BLaER1 (cell line): ENCODE measurements at regions not wholly inside any gene's neighbourhood (a gene's known extent, or its start where the extent isn't known, plus 50 kb on each side); places are given as distances from the start of the nearest gene placed in this dataset.

ENCODE experiments used
- H3K27ac ChIP-seq: shearing (Covaris generic); formaldehyde crosslinking; 2 replicates; pipeline ENCODE4 v1.8.1; 2022
- H3K27me3 ChIP-seq: shearing (Covaris generic); formaldehyde crosslinking; 2 replicates; pipeline ENCODE4 v1.8.1; 2022
- H3K36me3 ChIP-seq: shearing (Covaris generic); formaldehyde crosslinking; 2 replicates; pipeline ENCODE4 v1.8.1; 2022
- H3K4me1 ChIP-seq: shearing (Covaris generic); formaldehyde crosslinking; 2 replicates; pipeline ENCODE4 v1.8.1; 2022
- H3K4me2 ChIP-seq: shearing (Covaris generic); formaldehyde crosslinking; 2 replicates; pipeline ENCODE4 v1.8.1; 2022
- H3K4me3 ChIP-seq: shearing (Covaris generic); formaldehyde crosslinking; 2 replicates; pipeline ENCODE4 v1.8.1; 2022
- H3K9ac ChIP-seq: shearing (Covaris generic); formaldehyde crosslinking; 2 replicates; pipeline ENCODE4 v1.8.1; 2022
- H3K9me3 ChIP-seq: shearing (Covaris generic); formaldehyde crosslinking; 2 replicates; pipeline ENCODE4 v1.8.1; 2022
- H4K20me1 ChIP-seq: shearing (Covaris generic); formaldehyde crosslinking; 2 replicates; pipeline ENCODE4 v1.8.1; 2022
- Cebpa-rat ChIP-seq: shearing (Covaris generic); IDR thresholded peaks from 2 replicates; pipeline ENCODE4 v1.8.1; 2022

DNA sequence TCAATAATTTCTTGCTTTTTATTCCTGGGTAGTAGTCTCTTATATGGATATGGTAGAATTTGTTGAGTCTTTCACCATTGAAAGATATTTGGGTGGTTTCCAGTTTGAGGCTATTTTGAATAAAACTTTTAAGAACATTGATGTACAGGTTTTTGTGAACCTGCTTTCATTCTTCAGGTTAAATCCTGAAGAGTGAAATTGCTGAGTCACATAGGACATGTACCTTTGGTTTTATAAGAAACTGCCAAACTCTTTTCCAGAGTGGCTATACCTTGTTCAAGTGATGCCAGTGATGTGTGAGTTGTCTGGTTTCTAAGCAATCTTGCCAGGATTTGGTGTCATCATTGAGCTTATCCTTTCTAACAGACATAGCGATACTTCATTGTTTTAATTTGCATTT is 184.6 kb upstream of the PZP start:
- Histone ChIP-seq H3K36me3 (0 out of 2 replicates have a peak, but pooled peaks cover 8% of the 10 kb centered on the region), H3K4me3 (no peak overlapping the region), H3K9me3 (no peaks in the 10 kb centered on the region), H3K4me1 (peaks cover under 1% of the 10 kb centered on the region; the same call in 1 of the 2 replicates), H3K27me3 (no peaks in the 10 kb centered on the region), H4K20me1 (no peaks in the 10 kb centered on the region), H3K4me2 (no peak overlapping the region), H3K27ac (no peak overlapping the region), H3K9ac (no peak overlapping the region)
- TF ChIP-seq Cebpa-rat = no peak

GRCh38 chr12:9391815-9392214 is 183.6 kb upstream of the PZP start:
- Histone ChIP-seq H3K36me3 (0 out of 2 replicates have a peak, but pooled peaks cover 8% of the 10 kb centered on the region), H3K9ac (no peak overlapping the region), H4K20me1 (no peaks in the 10 kb centered on the region), H3K4me2 (no peak overlapping the region), H3K9me3 (no peaks in the 10 kb centered on the region), H3K27ac (no peak overlapping the region), H3K4me3 (no peak overlapping the region), H3K27me3 (no peaks in the 10 kb centered on the region), H3K4me1 (peaks cover 7% of the 10 kb centered on the region)
- no peak for TF ChIP-seq Cebpa-rat

DNA sequence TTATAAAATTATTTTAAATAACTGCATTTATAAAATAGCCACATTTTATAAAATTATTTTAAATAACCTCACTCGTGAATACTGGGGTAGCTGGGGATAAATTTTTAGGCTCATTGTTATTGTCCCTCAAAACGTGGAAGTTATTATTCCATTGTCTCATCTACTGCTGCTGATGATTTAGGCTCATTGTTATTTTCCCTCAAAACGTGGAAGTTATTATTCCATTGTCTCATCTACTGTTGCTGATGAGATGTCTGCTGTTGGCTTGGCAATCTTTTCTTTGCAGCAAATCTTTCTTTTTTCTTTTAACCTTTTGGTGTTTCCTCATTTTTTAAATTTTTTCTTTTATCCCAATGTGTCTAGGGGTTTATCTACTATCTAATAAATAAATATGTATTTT is 182.6 kb upstream of the PZP start:
- Histone ChIP-seq H3K9ac (no peak overlapping the region), H3K4me3 (no peak overlapping the region), H3K4me2 (no peak overlapping the region), H3K27me3 (no peaks in the 10 kb centered on the region), H3K27ac (no peak overlapping the region), H3K36me3 (no peaks in the 10 kb centered on the region), H4K20me1 (no peaks in the 10 kb centered on the region), H3K9me3 (no peaks in the 10 kb centered on the region), H3K4me1 (peaks cover 7% of the 10 kb centered on the region)
- TF ChIP-seq Cebpa-rat = no peak

GRCh38 chr12:9389796-9390195 is 181.6 kb upstream of the PZP start:
- Histone ChIP-seq H3K4me2 (no peak overlapping the region), H3K9ac (no peak overlapping the region), H3K9me3 (no peaks in the 10 kb centered on the region), H3K27ac (no peak overlapping the region), H3K36me3 (no peaks in the 10 kb centered on the region), H3K4me3 (no peak overlapping the region), H3K27me3 (no peaks in the 10 kb centered on the region), H3K4me1 (peaks cover 7% of the 10 kb centered on the region), H4K20me1 (no peaks in the 10 kb centered on the region)
- no peak for TF ChIP-seq Cebpa-rat

DNA sequence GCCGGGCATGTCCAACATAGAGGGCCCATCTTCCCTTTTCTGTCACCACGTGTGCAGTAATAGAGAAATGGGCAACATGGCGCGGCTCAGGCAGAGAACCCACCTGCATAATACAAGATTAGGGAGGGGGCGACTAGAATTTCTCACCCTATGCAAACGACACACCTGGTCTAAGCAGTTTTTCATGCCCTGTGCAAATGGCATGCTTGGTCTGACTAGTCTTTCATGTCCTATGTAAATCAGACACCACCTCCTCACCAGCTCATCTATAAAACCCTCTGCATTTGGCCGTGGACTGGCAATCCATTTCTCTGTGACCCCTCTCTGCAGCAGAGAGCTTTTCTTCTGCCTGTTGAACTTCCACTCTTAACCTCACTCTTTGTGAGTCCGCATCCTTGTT is 180.2 kb upstream of the PZP start:
- no peak overlapping the region for H3K9ac ChIP-seq
- TF ChIP-seq Cebpa-rat = no peak
- H3K4me1 ChIP-seq = peaks cover 7% of the 10 kb centered on the region
- H3K27me3 ChIP-seq = no peaks in the 10 kb centered on the region
- H3K9me3 ChIP-seq = no peaks in the 10 kb centered on the region
- no peaks in the 10 kb centered on the region for H4K20me1 ChIP-seq
- no peak overlapping the region for H3K4me2 ChIP-seq
- H3K36me3 ChIP-seq = no peaks in the 10 kb centered on the region
- no peak overlapping the region for H3K27ac ChIP-seq
- H3K4me3 ChIP-seq = no peak overlapping the region

DNA sequence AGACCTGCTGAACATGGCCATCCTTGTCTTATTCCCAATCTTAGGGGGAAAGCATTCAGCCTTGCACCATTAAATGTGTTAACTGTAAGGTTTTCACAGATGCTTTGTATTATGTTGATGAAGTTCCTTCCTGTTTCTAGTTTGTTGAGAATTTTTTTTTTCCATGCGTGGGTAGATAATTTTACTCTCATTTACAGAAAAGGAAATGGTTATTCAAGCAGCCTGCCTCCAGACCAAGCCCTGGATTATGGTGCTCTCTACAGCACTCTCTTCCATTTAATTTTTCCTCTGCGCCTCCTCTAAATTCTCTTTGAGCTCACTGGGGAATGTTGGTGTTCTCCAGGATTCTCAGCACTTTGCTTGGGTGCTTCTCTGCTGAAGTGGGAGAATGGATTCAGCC is 179.3 kb upstream of the PZP start:
- Histone ChIP-seq H4K20me1 (no peaks in the 10 kb centered on the region), H3K4me1 (peaks cover 7% of the 10 kb centered on the region), H3K27me3 (no peaks in the 10 kb centered on the region), H3K36me3 (no peaks in the 10 kb centered on the region), H3K9ac (no peak overlapping the region), H3K9me3 (no peaks in the 10 kb centered on the region), H3K4me3 (no peak overlapping the region), H3K27ac (no peak overlapping the region), H3K4me2 (peak overlapping the region; percentile 23; the same call in 1 of the 2 replicates)
- TF ChIP-seq Cebpa-rat = no peak

- Histone ChIP-seq H3K4me2 (no peak overlapping the region), H3K4me1 (peaks cover 7% of the 10 kb centered on the region), H3K9me3 (no peaks in the 10 kb centered on the region), H3K27ac (no peak overlapping the region), H3K27me3 (no peaks in the 10 kb centered on the region), H3K36me3 (no peaks in the 10 kb centered on the region), H4K20me1 (no peaks in the 10 kb centered on the region), H3K9ac (no peak overlapping the region), H3K4me3 (no peak overlapping the region)
- TF ChIP-seq Cebpa-rat = 0 out of 2 replicates have a peak, but pooled peaks have one; percentile 8
Observed at GRCh38 chr12:9383585-9383984, 175.4 kb upstream of the PZP start.

- Histone ChIP-seq H3K4me3 (no peak overlapping the region), H3K36me3 (no peaks in the 10 kb centered on the region), H3K9me3 (no peaks in the 10 kb centered on the region), H3K9ac (no peak overlapping the region), H3K4me2 (no peak overlapping the region), H3K4me1 (no peaks in the 10 kb centered on the region), H3K27ac (no peak overlapping the region), H3K27me3 (no peaks in the 10 kb centered on the region), H4K20me1 (no peaks in the 10 kb centered on the region)
- peak; percentile 63 for TF ChIP-seq Cebpa-rat
Observed at GRCh38 chr12:9381619-9382018, 173.4 kb upstream of the PZP start.

- Histone ChIP-seq H3K36me3 (no peaks in the 10 kb centered on the region), H3K9me3 (no peaks in the 10 kb centered on the region), H3K4me2 (no peak overlapping the region), H3K27ac (no peak overlapping the region), H4K20me1 (no peaks in the 10 kb centered on the region), H3K27me3 (no peaks in the 10 kb centered on the region), H3K4me1 (no peaks in the 10 kb centered on the region), H3K9ac (no peak overlapping the region), H3K4me3 (no peak overlapping the region)
- no peak for TF ChIP-seq Cebpa-rat
Observed at GRCh38 chr12:9380650-9381049, 172.5 kb upstream of the PZP start.

DNA sequence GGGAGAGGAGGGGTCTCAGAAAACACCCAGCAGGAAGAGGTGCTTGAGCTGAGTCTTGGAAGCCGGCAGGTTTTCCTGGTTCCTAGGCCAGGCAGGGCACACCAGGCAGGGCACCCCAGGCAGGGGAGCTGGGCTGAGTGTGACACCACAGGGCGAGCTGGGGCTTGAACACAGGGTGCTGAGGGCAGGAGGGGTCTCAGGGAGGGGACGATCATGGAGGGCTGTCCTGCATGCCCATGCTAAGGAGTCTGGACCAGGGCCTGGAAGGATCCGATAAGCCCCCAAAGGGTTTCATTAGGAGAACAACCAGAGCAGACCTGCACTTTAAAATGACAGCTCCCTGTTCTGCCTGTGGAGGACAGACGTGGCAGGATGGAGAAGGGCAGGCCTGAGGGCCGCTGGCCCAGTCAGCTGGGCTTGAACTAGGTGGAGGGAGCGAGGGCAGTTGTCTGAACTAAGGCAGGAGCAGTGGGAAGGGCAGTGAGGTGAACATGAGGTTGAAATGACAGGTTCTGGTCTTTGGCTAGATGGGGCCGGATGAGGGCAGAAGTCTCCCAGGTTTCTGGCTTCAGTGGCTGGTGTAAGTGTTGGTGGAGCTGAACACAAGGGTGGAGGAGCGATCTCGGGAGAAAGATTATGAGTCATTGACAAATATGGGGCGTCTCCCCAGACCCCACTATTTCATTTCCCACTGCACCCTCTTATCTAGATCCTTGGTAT is 171.0 kb upstream of the PZP start:
- H3K4me2 ChIP-seq = no peak overlapping the region
- no peaks in the 10 kb centered on the region for H3K4me1 ChIP-seq
- H3K4me3 ChIP-seq = no peak overlapping the region
- TF ChIP-seq Cebpa-rat = no peak
- no peak overlapping the region for H3K9ac ChIP-seq
- no peaks in the 10 kb centered on the region for H3K36me3 ChIP-seq
- no peaks in the 10 kb centered on the region for H3K9me3 ChIP-seq
- H4K20me1 ChIP-seq = no peaks in the 10 kb centered on the region
- H3K27me3 ChIP-seq = no peaks in the 10 kb centered on the region
- H3K27ac ChIP-seq = no peak overlapping the region

- Histone ChIP-seq H3K4me2 (no peak overlapping the region), H3K27me3 (no peaks in the 10 kb centered on the region), H3K9ac (no peak overlapping the region), H3K27ac (no peak overlapping the region), H4K20me1 (no peaks in the 10 kb centered on the region), H3K4me3 (no peak overlapping the region), H3K4me1 (no peaks in the 10 kb centered on the region), H3K9me3 (no peaks in the 10 kb centered on the region), H3K36me3 (no peaks in the 10 kb centered on the region)
- no peak for TF ChIP-seq Cebpa-rat
Observed at GRCh38 chr12:9378430-9378835, 170.2 kb upstream of the PZP start.
